HG03521 (cell line): ENCODE measurements at regions not wholly inside any gene's neighbourhood (a gene's known extent, or its start where the extent isn't known, plus 50 kb on each side); places are given as distances from the start of the nearest gene placed in this dataset.
"Not testable (repeated sequence)": the region's sequence is repeated elsewhere in the genome, so short reads cannot be mapped to it uniquely, and the experiment has no call there.

Experiments
- ATAC-seq: cut with Tn5 transposase; IDR thresholded peaks from one replicate; pipeline ENCODE4 v1.9.1; 2021; ENCODE audit warnings: mild to moderate bottlenecking, moderate library complexity; ENCODE audit not compliant: unreplicated experiment

- ATAC-seq, result no peak
Measured at GRCh38 chr2:150371044-150371818, 116.2 kb downstream of the RND3 start.

DNA sequence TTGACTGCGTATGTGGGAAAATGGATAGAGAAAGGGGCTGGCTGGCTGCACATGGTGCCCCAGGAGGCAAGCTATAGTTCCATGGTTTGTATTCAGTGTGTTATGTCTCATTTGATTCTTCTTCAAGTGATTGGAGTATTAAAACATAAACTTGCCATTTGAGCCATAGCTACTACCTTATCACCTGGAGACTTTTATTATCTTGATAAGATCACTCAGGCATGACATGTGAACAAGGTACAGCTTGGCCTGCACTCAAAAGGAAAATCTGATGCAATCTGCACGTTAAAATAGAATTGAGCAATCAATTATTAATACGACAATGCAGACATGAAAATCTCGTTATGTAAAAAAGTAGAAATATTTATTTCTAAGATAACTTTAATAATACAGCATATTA, 116.9 kb downstream of the RND3 start:
- no peak for ATAC-seq

- ATAC-seq, result no peak
Measured at GRCh38 chr2:150369862-150370261, 117.6 kb downstream of the RND3 start.

DNA sequence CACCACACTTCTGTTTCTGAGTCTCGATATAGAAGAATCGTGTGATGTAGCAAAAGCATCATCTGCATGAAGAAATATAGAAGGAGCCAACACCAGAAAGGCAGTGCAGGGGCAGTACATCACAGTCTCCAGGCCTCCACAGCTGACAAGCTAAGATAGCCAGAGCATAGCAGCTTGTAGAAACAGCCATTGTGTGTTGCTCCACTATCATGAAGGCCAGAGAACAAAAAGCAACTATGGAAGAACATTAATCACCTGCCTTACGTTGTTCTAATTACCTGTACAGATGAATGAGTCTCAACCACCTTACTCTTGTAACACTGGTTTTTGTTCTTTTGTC, 129.0 kb downstream of the RND3 start:
- no peak for ATAC-seq

- ATAC-seq, result peak; percentile 79
Measured at GRCh38 chr2:150357770-150358467, 129.5 kb downstream of the RND3 start.

DNA sequence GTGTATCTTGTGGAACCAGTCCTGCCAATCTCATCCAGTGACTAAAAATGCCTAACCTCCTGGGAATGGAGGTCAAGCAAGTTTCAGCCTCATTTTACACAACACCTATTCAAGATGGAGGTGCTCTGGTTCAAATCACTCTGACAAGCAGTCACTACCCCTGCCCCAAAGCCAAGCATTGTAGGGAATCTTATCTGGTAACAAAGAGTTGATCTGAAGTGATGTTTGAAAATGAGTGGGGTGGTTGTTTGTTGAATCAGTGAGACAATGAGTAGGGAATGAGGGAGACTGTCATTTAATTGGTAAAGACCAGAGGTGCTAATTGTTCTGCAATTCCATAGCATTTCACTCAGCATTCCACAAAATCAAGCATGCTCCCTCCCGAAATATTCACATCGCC, 132.0 kb downstream of the RND3 start:
- no peak for ATAC-seq

DNA sequence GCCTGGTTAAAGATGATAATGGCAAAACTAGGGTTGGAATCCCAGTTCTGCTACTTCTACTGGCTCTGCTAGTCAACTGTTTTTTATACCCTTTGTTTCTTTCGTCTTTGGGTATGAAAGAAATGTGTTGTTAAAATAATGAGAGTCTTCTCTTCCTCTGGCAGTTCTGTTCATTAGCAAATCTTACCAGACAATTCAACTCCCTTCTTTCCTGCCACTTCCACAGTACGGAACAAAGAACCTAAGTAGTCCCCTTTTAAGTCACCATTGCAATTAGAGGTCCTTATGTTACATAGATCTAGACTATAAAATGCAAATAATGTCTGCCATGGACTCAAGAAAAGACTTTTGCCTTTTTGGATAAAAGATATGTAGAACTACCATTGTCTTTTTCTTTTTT, 134.1 kb downstream of the RND3 start:
- ATAC-seq, result no peak

DNA sequence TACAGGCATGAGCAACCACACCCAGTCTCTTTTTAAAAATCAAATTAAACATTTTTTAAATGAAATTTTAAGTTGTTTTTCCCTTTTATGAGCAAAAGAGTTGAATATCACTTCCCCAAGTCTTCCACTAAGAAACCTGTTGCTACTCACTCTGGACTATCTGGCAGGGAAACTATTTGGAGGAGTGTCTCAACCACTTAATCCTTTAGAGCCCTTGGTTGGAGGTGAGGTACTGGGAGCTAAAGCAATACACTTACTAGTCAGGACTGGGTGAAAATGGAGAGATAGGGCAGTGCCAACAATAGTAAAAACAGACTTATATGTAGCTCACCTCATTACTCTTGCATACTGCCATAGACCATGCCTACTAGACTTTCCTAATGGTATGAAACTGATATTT, 135.5 kb downstream of the RND3 start:
- no peak for ATAC-seq

- ATAC-seq, result no peak
Measured at GRCh38 chr2:150350500-150350899, 137.0 kb downstream of the RND3 start.

DNA sequence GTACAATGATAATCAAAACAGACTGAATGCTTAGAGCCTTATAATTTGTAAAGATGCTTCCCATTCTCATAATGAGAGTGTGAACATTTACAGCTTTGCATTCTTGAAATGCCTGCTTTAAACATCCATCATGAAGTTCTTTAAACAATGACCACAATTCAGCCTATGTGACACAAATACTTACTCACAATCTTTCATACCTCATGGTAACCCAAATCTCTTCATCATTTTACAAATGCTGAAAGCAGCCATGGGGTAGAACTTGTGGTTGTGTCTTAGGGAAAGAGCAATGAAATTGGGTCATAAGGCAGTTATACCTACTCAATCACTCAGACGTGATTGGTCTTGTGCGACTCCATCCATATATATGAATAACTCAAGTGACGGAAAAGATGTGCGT, 140.7 kb downstream of the RND3 start:
- ATAC-seq, result no peak

GRCh38 chr2:150341982-150342680, 145.3 kb downstream of the RND3 start:
- no peak for ATAC-seq

DNA sequence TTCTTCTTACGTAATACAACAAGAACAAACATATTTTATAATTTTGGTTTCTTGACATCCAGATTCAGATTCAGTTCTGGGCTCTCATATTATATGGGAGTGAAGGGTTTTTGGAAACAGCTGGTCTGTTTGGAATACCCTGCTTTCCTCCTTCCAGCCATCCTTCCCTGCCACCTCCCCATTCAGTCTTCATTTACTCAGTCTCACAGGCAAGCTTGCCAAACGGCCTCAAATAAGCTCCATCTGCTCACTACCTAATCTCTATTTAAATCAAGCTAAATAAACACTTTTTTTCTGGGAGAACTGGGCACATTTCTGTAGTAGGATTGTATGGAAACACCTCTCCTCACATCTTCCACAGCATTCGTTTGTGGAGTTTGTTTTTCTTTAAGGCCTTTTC, 147.5 kb downstream of the RND3 start:
- ATAC-seq, result no peak

DNA sequence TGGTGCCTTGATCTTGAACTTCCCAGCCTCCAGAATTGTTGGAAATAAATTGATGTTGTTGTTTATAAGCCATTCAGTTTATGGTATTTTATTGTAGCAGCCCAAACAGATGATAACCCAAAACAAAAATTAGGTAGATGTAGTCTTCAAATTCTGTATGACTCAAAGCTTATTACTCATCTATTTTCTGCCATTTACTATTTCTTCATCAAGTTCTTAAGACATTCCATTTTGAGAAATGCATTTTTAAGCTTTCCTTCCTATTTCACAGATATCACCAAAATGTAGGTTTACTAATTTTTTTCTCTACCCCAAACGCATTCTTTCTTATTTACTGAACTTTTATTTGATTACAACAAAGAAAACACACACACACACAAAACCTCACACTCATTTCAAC, 148.2 kb downstream of the RND3 start:
- ATAC-seq, result no peak

GRCh38 chr2:150335596-150335995, 151.9 kb downstream of the RND3 start:
- ATAC-seq, result no peak

DNA sequence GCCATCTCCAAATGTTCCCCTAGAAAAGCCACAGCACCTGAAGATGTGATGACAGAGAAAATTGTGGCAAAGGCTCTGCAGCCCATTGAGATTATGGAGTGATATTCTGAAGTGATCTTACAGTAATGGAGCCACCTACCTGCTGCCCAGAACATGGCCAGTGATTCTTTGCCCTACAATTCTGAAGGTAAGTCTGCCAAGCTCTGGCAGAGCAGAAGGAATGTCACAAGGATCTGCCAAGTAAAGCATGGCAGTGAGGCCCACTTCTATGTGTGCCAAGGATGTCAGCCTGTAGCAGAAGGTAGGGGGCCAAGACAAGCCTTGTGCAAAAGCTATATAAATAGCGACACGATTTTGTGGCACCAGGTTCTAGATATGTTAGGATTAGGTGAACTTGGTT, 155.1 kb downstream of the RND3 start:
- ATAC-seq, result no peak

GRCh38 chr2:150327564-150328489, 159.6 kb downstream of the RND3 start:
- ATAC-seq, result no peak

DNA sequence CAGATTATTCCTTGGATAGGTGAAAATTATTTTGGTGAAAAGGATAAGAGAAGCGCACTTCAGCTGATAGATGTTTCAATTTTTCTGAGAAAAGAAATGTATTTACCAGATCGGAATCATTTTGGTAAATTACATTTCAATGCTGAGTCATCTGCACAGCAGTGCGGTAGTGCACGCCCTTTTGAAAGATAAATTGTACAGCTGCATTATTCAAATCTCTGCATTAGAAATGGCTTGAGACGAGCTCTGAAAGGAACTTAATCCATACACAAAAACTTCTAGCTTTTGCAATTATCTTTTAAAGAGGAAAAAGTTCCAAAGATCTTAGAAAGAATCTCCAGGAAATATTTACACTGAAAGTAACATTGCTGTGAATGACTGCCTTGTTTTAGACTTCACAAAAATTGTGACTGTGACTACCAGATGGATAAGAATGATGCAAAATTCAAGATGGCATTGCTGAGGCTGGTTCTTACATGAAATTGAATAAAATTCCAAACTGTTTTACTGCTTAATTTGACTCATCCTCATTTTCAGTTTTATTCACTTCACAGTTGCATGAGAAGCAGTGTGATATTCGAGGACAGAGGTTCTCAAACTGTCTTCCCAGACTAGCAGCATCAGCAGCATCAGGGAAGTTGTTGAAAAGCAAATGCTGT, 161.7 kb downstream of the RND3 start:
- no peak for ATAC-seq

DNA sequence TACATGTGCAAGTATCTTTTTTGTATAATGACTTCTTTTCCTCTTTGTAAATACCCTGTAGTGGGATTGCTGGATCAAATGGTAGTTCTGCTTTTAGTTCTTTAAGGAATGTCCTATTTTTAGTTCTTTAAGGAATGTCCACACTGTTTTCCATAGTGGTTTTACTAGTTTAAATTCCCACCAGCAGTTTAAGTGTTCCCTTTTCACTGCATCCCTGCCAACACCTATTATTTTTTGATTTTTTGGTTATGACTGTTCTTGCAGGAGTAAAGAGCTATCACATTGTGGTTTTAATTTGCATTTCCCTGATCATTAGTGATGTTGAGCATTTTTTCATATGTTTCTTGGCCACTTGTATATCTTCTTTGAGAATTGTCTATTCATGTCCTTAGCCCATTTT, 164.4 kb downstream of the RND3 start:
- ATAC-seq, result not testable (repeated sequence)

DNA sequence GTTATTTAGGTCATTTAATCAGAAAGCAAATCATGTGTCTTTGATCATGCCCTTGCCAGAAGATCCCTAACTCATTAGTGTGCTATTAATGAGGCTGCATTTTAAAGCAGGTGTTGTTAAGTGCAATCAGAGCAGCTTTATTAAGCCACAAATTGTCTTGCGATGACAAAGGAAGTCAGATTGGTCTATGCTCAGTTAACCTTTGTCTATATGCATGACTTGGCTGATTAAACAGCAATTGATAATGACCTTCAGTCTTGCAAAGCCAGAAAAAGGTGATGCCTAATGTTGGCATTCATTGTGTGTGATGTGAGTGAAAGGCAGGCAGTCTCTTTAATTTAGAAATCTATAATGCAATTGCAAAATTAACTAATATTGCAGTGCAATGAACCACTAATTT, 166.9 kb downstream of the RND3 start:
- no peak for ATAC-seq
